Endothelial cell of umbilical vein (primary cell): ENCODE measurements at regions not wholly inside any gene's neighbourhood (a gene's known extent, or its start where the extent isn't known, plus 50 kb on each side); places are given as distances from the start of the nearest gene placed in this dataset.

Experiments
- BruUV-seq: library from RNA; stranded (reverse); fragments of 400-500 nt; replicated peaks from 2 replicates; lab custom pipeline; 2021; lab: Mats Ljungman, UMichigan
- CTCF ChIA-PET: fragments of 300-600, 350-600 bp; sonication (Branson Sonifier 250); formaldehyde crosslinking; loops from one replicate; lab custom pipeline; 2021; ENCODE audit warnings: antibody characterized with exemption, inconsistent platforms; lab: Charles Lee
- POLR2A ChIA-PET: fragments of 300-600, 350-600 bp; sonication (Branson Sonifier 250); formaldehyde crosslinking; loops from one replicate; lab custom pipeline; 2021; ENCODE audit warnings: antibody characterized with exemption, inconsistent platforms; lab: Charles Lee
- DNase-seq: peaks from one replicate; pipeline ENCODE4 v3.0.0-alpha.2; 2011; ENCODE audit warnings: low read depth, low spot score
- FAIRE-seq: peaks from 2 replicates; lab custom pipeline; 2011; peaks lifted over from hg19 to GRCh38; lab: Jason Lieb, UNC
- H2AFZ ChIP-seq: 2 replicates; pipeline ENCODE4 v1.6.0; 2012; ENCODE audit warnings: low read depth, low read length, control low read depth, inconsistent platforms
- H3K27ac ChIP-seq: 2 replicates; pipeline ENCODE4 v1.5.1; 2011; ENCODE audit warnings: low read depth, mild to moderate bottlenecking, control low read depth, low read length, moderate library complexity; ENCODE audit not compliant: insufficient read depth
- H3K27me3 ChIP-seq, 2 experiments: 2 replicates each; pipeline versions ENCODE4 v1.6.0 to v1.6.1; 2011; ENCODE audit warnings: low read length in 2 of 2, mixed read lengths in 1 of 2; ENCODE audit not compliant: control insufficient read depth in 2 of 2, insufficient read depth in 2 of 2
- H3K36me3 ChIP-seq, 2 experiments: 2 replicates in 1 of 2; 3 replicates in 1 of 2; pipeline ENCODE4 v1.5.1; 2011; ENCODE audit warnings: low read length in 2 of 2, mild to moderate bottlenecking in 1 of 2, moderate library complexity in 1 of 2; ENCODE audit not compliant: control insufficient read depth in 2 of 2, insufficient read depth in 2 of 2; ENCODE audit errors: extremely low read depth in 1 of 2
- H3K4me1 ChIP-seq: 3 replicates; pipeline ENCODE4 v1.5.1; 2011; ENCODE audit warnings: mild to moderate bottlenecking, low read length; ENCODE audit not compliant: control insufficient read depth, insufficient read depth; ENCODE audit errors: extremely low read depth
- H3K4me2 ChIP-seq: 2 replicates; pipeline ENCODE4 v1.6.1; 2011; ENCODE audit warnings: low read length, control low read depth, mixed read lengths; ENCODE audit not compliant: insufficient read depth
- H3K4me3 ChIP-seq, 3 experiments: fragments of 200-600 bp in 1 of 3; sonication (generic), shearing (Covaris generic) in 1 of 3; replicated peaks in 1 of 3; 2 replicates each; pipeline ENCODE4 v1.5.1; 2011 to 2016; ENCODE audit warnings: control low read depth in 3 of 3, low read length in 3 of 3, mild to moderate bottlenecking in 2 of 3, inconsistent platforms in 1 of 3, low read depth in 1 of 3, moderate library complexity in 1 of 3; ENCODE audit not compliant: insufficient read depth in 1 of 3
- H3K79me2 ChIP-seq: 2 replicates; pipeline ENCODE4 v1.6.0; 2012; ENCODE audit warnings: low read length, inconsistent platforms; ENCODE audit not compliant: control insufficient read depth, insufficient read depth
- H3K9ac ChIP-seq: replicated peaks from 2 replicates; pipeline ENCODE3; 2011; ENCODE audit warnings: low read length, control low read depth; ENCODE audit not compliant: insufficient read depth; ENCODE audit errors: extremely low read depth
- H3K9me1 ChIP-seq: replicated peaks from 3 replicates; pipeline ENCODE4 v1.6.0; 2011; ENCODE audit warnings: mild to moderate bottlenecking, low read length; ENCODE audit not compliant: control insufficient read depth, insufficient read depth; ENCODE audit errors: extremely low read depth
- H3K9me3 ChIP-seq: replicated peaks from 2 replicates; pipeline ENCODE4 v1.5.1; 2012; ENCODE audit warnings: low read length, inconsistent platforms; ENCODE audit not compliant: control insufficient read depth, insufficient read depth
- H4K20me1 ChIP-seq: replicated peaks from 2 replicates; pipeline ENCODE3; 2011; ENCODE audit warnings: mild to moderate bottlenecking, low read length; ENCODE audit not compliant: control insufficient read depth, insufficient read depth; ENCODE audit errors: extremely low read depth
- EZH2 ChIP-seq: IDR thresholded peaks from 2 replicates; pipeline ENCODE4 v1.6.1; 2012; ENCODE audit warnings: borderline replicate concordance, low read depth, mild to moderate bottlenecking, moderate library complexity, low read length, inconsistent platforms; ENCODE audit not compliant: severe bottlenecking
- FOS ChIP-seq: IDR thresholded peaks from 2 replicates; pipeline ENCODE4 v1.6.1; 2011; ENCODE audit warnings: mild to moderate bottlenecking, low read length, moderate library complexity, borderline replicate concordance; ENCODE audit not compliant: insufficient read depth
- GATA2 ChIP-seq: IDR thresholded peaks from 2 replicates; pipeline ENCODE4 v1.7.0; 2011; ENCODE audit warnings: low read depth, mild to moderate bottlenecking, moderate library complexity, mixed read lengths, low read length; ENCODE audit not compliant: insufficient read length, insufficient read depth
- JUN ChIP-seq: IDR thresholded peaks from 2 replicates; pipeline ENCODE4 v1.6.1; 2011; ENCODE audit warnings: borderline replicate concordance, low read depth; ENCODE audit not compliant: insufficient read length, insufficient read depth
- MYC ChIP-seq: IDR thresholded peaks from one replicate; pipeline ENCODE4 v1.6.1; 2011; ENCODE audit warnings: mild to moderate bottlenecking, low read depth, low read length
- POLR2A ChIP-seq: IDR thresholded peaks from 2 replicates; pipeline ENCODE4 v1.6.1; 2012; ENCODE audit warnings: low read depth, mild to moderate bottlenecking, control low read depth, low read length
- POLR2AphosphoS5 ChIP-seq: IDR thresholded peaks from 2 replicates; pipeline ENCODE4 v1.6.1; 2012; ENCODE audit warnings: low read depth, mild to moderate bottlenecking, control low read depth, low read length, moderate library complexity; ENCODE audit not compliant: insufficient read depth
- dilution Hi-C: fragments of 300-500 bp; cut with MboI; formaldehyde crosslinking; loops from one replicate; pipeline ENCODE4 v1.15.0; 2019; ENCODE audit warnings: low sequenced_read_pairs; ENCODE audit not compliant: extremely low pct_ligation_motif_present
- intact Hi-C: fragments of 100-400 bp; cut with micrococcal nuclease; formaldehyde crosslinking; loops from one replicate; pipeline ENCODE4 v1.10.0; 2022
- TF ChIP-seq, protein P1 (sequence below): IDR thresholded peaks from 2 replicates; pipeline ENCODE4 v1.6.1; 2011; ENCODE audit not compliant: insufficient read depth, insufficient read length
- TF ChIP-seq, protein P2 (sequence below), 2 donors: IDR thresholded peaks; 1 replicate in 1 of 2; 2 replicates in 1 of 2; pipeline ENCODE4 v1.5.1; 2011; ENCODE audit warnings: low read length in 2 of 2, mild to moderate bottlenecking in 2 of 2, moderate library complexity in 2 of 2, control low read depth in 1 of 2, inconsistent platforms in 1 of 2, low read depth in 1 of 2; ENCODE audit not compliant: insufficient read depth in 1 of 2; ENCODE audit errors: extremely low read depth in 1 of 2

DNA sequence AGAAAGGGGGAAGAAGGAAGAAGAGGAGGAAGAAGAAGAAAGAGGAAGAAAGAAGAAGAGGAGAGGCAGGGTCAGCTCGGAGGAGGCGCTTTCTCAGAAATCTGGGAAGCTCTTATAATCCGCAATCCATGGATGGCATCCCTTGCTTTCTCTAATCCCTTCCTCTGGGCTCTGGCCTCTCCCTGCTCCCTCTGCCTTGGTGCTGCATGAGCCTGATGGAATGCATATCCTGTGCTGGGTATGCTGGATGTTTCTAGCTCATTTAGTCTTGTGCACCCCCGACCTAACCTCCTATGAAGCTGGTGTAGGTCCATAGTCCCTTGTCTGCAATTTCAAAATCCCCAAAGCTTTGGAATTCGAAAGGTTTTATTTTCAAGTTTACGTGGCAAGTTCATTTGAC lies 94.2 kb upstream of the MYL2 start:
- H3K27ac ChIP-seq = no peak overlapping the region
- FAIRE-seq (no peak), DNase-seq (no peak)
- no peak overlapping the region for H3K9ac ChIP-seq
- no peaks in the 10 kb centered on the region for H4K20me1 ChIP-seq
- intact Hi-C loops (no loop called here), dilution Hi-C loops (no loop called here)
- peaks cover 0 to 4% of the 10 kb centered on the region in 2 experiments for H3K27me3 ChIP-seq
- H3K9me1 ChIP-seq = no peaks in the 10 kb centered on the region
- ChIA-PET CTCF (no interaction called here), POLR2A (interaction anchor here (0.6 kb wide), 1 partner anchor 120 kb away, joined by 3 read pairs; no protein-coding TSS in a partner anchor)
- no peak overlapping the region for H3K4me2 ChIP-seq
- TF ChIP-seq MYC (no peak), POLR2A (no peak), EZH2 (no peak), JUN (no peak), FOS (no peak), GATA2 (no peak), POLR2AphosphoS5 (no peak)
- TF ChIP-seq, protein P1, sequence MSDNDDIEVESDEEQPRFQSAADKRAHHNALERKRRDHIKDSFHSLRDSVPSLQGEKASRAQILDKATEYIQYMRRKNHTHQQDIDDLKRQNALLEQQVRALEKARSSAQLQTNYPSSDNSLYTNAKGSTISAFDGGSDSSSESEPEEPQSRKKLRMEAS = no peak
- TF ChIP-seq, protein P2, sequence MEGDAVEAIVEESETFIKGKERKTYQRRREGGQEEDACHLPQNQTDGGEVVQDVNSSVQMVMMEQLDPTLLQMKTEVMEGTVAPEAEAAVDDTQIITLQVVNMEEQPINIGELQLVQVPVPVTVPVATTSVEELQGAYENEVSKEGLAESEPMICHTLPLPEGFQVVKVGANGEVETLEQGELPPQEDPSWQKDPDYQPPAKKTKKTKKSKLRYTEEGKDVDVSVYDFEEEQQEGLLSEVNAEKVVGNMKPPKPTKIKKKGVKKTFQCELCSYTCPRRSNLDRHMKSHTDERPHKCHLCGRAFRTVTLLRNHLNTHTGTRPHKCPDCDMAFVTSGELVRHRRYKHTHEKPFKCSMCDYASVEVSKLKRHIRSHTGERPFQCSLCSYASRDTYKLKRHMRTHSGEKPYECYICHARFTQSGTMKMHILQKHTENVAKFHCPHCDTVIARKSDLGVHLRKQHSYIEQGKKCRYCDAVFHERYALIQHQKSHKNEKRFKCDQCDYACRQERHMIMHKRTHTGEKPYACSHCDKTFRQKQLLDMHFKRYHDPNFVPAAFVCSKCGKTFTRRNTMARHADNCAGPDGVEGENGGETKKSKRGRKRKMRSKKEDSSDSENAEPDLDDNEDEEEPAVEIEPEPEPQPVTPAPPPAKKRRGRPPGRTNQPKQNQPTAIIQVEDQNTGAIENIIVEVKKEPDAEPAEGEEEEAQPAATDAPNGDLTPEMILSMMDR (IDR thresholded peaks at IDR 0.05; ENCODE audit: extremely low read depth in 1 of 2, insufficient read depth in 1 of 2, low read depth in 1 of 2, low read length in 2 of 2) = no peak
- no peaks in the 10 kb centered on the region for H3K4me1 ChIP-seq
- H3K36me3 ChIP-seq = no peaks in the 10 kb centered on the region
- H2AFZ ChIP-seq = no peak overlapping the region
- H3K79me2 ChIP-seq = no peaks in the 10 kb centered on the region
- H3K4me3 ChIP-seq = no peak overlapping the region
- no peaks in the 10 kb centered on the region for H3K9me3 ChIP-seq
- no TSS peak for BruUV-seq
